GM10266 (cell line): ENCODE measurements at regions not wholly inside any gene's neighbourhood (a gene's known extent, or its start where the extent isn't known, plus 50 kb on each side); places are given as distances from the start of the nearest gene placed in this dataset.

Experiments
- DNase-seq: peaks from one replicate; pipeline ENCODE4 v3.0.0; 2012; ENCODE audit errors: extremely low spot score
- TF ChIP-seq, protein P1 (sequence below): IDR thresholded peaks from 2 replicates; pipeline ENCODE4 v1.5.1; 2012; ENCODE audit warnings: mild to moderate bottlenecking, low read depth; ENCODE audit not compliant: control insufficient read depth, insufficient read depth; ENCODE audit errors: missing control alignments

DNA sequence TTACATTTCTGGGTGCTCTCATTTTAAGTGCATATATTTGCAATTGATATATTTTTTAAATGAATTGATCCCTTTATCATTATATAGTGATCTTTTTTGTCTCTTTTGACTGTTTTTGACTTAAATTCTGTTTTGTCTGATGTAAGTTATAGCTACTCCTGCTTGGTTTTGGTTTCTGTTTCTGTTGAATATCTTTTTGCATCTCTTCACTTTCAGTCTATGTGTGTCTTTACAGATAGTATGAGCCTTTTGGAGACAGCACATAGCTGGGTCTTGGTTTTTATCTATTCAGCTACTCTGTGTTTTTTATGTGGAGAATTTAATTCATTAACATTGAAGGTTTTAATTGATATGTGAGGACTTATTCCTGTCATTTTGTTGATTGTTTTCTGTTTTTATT, 311.3 kb downstream of the SPATA31D1 start:
- TF ChIP-seq, protein P1, sequence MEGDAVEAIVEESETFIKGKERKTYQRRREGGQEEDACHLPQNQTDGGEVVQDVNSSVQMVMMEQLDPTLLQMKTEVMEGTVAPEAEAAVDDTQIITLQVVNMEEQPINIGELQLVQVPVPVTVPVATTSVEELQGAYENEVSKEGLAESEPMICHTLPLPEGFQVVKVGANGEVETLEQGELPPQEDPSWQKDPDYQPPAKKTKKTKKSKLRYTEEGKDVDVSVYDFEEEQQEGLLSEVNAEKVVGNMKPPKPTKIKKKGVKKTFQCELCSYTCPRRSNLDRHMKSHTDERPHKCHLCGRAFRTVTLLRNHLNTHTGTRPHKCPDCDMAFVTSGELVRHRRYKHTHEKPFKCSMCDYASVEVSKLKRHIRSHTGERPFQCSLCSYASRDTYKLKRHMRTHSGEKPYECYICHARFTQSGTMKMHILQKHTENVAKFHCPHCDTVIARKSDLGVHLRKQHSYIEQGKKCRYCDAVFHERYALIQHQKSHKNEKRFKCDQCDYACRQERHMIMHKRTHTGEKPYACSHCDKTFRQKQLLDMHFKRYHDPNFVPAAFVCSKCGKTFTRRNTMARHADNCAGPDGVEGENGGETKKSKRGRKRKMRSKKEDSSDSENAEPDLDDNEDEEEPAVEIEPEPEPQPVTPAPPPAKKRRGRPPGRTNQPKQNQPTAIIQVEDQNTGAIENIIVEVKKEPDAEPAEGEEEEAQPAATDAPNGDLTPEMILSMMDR, result no peak
- DNase-seq, result no peak

DNA sequence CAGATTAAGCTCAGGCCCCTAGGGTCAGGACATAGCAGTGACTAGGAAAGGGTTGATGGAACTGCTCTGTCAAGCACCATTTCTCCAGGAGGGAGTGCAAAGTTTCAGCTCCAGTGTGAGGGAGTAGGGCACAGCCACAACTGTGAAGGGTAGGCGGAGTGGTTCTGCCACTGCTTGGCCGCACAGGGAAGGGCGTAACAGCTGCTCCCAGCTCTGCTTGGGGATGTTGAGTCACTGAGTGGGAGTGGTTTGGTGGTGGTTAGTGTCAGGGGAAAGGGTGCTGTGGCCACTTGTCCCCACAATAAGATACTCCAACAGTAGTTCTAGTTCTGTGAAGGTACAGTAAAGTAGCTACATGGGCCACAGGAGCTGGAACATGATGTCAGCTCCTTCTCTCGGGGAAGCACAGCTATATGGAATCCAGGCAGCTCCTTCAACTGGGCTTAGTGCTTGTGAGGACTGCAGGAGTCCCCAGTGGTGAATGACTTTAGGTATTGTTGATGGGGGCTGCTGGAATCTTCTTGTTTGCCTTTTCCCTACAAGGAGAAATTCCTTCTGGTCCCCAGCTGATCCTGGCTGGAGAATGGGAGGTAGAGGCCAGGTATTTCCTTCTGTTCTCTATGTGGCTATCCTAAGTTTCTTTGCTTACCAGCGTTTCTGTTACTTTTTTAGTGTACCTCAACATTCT, 314.5 kb downstream of the SPATA31D1 start:
- no peak for DNase-seq
- TF ChIP-seq, protein P1, result no peak

DNA sequence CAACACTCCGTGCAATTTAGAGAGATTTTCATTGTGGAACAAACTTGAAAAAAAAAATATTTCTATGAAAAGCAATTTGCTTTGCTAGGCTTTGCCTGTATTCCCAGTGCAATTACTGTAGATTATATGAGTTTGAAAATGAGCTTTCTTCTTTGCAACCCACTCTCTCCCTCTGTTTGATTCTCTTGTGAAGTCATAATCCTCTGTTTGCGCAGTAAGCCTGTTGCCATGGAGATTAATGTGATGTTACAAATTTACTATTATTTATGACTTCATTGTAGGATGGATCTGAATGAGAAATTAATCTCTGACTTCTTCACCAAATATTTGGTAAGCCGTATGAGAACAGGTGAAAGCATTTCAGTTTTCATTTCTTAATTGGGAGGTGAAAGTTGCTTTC, 320.3 kb downstream of the SPATA31D1 start:
- TF ChIP-seq, protein P1, result no peak
- no peak for DNase-seq

DNA sequence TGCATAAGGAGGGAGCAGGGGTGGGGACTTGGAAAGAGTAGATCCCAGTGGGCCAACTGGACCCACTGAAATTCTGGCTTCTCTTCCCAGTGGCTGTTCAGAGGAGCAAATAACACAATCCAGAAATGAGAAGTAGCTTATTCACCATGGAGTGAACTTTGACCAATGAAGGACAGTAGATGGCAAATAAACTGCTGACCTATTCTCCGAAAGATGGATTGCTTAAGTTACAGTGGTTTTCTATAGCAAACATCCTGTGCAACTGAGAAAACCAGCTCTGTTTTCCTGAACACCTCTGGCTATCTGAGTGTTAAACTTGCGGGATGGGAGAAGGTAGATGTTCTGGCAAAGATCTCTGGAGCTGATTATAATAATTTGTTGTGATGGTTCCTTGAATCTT, 325.1 kb downstream of the SPATA31D1 start:
- TF ChIP-seq, protein P1, result no peak
- DNase-seq, result no peak

DNA sequence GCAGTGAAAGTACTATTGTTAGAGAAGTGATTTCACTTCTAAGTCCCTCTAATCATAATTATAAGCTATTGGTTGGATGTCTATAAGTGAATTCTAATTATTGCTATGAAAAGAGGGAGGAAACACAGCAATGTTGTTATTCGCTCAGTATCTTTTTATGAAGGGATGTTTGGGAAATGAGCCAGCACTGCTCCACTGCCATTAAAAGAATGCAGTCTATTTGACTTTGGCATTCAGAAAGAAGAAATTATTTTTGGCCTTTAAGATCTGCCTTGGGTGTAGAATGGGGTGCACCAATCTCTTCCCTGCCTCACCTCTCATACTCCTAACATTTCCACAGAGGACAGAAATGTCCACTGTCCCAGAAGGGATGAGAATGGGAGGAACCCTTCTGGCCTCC, 332.0 kb downstream of the SPATA31D1 start:
- TF ChIP-seq, protein P1, result no peak
- no peak for DNase-seq

DNA sequence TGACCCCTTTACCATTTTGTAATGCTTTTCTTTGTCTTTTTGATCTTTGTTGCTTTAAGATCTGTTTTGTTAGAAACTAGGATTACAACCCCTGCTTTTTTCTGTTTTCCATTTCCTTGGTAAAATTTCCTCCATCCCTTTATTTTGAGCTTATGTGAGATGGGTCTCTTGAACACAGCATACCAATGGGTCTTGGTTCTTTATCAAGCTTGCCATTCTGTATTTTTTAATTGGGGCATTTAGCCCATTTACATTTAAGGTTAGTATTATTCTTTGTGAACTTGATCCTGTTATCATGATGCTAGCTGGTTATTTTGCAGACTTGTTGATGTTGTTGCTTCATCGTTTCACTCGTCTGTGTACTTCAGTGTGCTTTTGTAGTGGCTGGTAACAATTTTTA, 337.3 kb downstream of the SPATA31D1 start:
- TF ChIP-seq, protein P1, result no peak
- DNase-seq, result no peak

DNA sequence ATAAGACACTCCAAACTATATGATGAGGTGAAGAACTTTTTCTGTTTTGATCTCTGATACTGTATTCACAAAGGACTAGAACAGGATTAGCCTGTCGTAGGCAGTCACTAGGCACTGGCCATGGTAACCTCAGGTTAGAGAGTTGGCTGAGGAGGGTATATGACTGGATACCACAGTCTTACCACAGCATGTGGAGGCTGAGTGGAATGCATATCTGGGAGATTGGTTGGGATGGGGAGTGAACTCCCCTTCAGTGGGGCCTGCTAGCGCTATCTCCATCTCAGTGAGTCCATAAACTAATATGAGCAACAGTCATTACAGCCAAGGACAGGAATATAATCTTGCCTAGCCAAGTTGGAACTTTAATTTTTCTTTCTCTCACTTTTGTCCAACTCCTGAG, 339.1 kb downstream of the SPATA31D1 start:
- no peak for DNase-seq
- TF ChIP-seq, protein P1, result no peak
